GM12872 (cell line): ENCODE measurements at regions not wholly inside any gene's neighbourhood (a gene's known extent, or its start where the extent isn't known, plus 50 kb on each side); places are given as distances from the start of the nearest gene placed in this dataset.

Experiments used
- CTCF ChIP-seq: IDR thresholded peaks from 3 replicates; pipeline ENCODE4 v1.5.1; 2011; ENCODE audit warnings: low read depth, mild to moderate bottlenecking, low read length, moderate library complexity; ENCODE audit not compliant: insufficient read depth

- no peak for TF ChIP-seq CTCF
These were observed 249.2 kb downstream of the TXNL1 start for GRCh38 chr18:56389190-56389589.

GRCh38 chr18:56388571-56388970 is 249.8 kb downstream of the TXNL1 start:
- no peak for TF ChIP-seq CTCF

GRCh38 chr18:56386856-56387255 is 251.5 kb downstream of the TXNL1 start:
- no peak for TF ChIP-seq CTCF

GRCh38 chr18:56383349-56383748 is 255.0 kb downstream of the TXNL1 start:
- TF ChIP-seq CTCF, result no peak

GRCh38 chr18:56382541-56382940 is 255.9 kb downstream of the TXNL1 start:
- no peak for TF ChIP-seq CTCF

GRCh38 chr18:56381196-56381595 is 257.2 kb downstream of the TXNL1 start:
- TF ChIP-seq CTCF, result no peak

- no peak for TF ChIP-seq CTCF
These were observed 257.7 kb downstream of the TXNL1 start for GRCh38 chr18:56380685-56381084.

GRCh38 chr18:56379256-56379655 is 259.1 kb downstream of the TXNL1 start:
- TF ChIP-seq CTCF, result no peak
